OCI-M1 (cell line): ENCODE measurements at regions not wholly inside any gene's neighbourhood (a gene's known extent, or its start where the extent isn't known, plus 50 kb on each side); places are given as distances from the start of the nearest gene placed in this dataset.

Experiments
- DNase-seq: peaks from one replicate; lab custom pipeline; 2025; lab: John Stamatoyannopoulos, UW

- no peak for DNase-seq
Observed at GRCh38 chr16:49216593-49216992, 65.0 kb downstream of the CBLN1 start.

- DNase-seq = no peak
Observed at GRCh38 chr16:49213594-49213993, 68.0 kb downstream of the CBLN1 start.

- no peak for DNase-seq
Observed at GRCh38 chr16:49204191-49204590, 77.4 kb downstream of the CBLN1 start.

- no peak for DNase-seq
Observed at GRCh38 chr16:49203361-49203760, 78.3 kb downstream of the CBLN1 start.

GRCh38 chr16:49201118-49201517, 80.5 kb downstream of the CBLN1 start:
- no peak for DNase-seq

GRCh38 chr16:49200223-49200820, 81.3 kb downstream of the CBLN1 start:
- DNase-seq = no peak

GRCh38 chr16:49195237-49195548, 86.4 kb downstream of the CBLN1 start:
- no peak for DNase-seq

- no peak for DNase-seq
Observed at GRCh38 chr16:49194537-49195236, 87.0 kb downstream of the CBLN1 start.

- no peak for DNase-seq
Observed at GRCh38 chr16:49193596-49193995, 88.0 kb downstream of the CBLN1 start.

- no peak for DNase-seq
Observed at GRCh38 chr16:49189286-49189685, 92.4 kb downstream of the CBLN1 start.

- DNase-seq = peak; percentile 1
Observed at GRCh38 chr16:49183911-49184310, 97.7 kb downstream of the CBLN1 start.

GRCh38 chr16:49181791-49182518, 99.7 kb downstream of the CBLN1 start:
- no peak for DNase-seq

- DNase-seq = no peak
Observed at GRCh38 chr16:49179714-49180330, 101.8 kb downstream of the CBLN1 start.

GRCh38 chr16:49168126-49168525, 113.5 kb downstream of the CBLN1 start:
- DNase-seq = no peak

- DNase-seq = no peak
Observed at GRCh38 chr16:49165025-49165424, 116.6 kb downstream of the CBLN1 start.

GRCh38 chr16:49161191-49161590, 120.4 kb downstream of the CBLN1 start:
- DNase-seq = no peak

- DNase-seq = peak; percentile 45
Observed at GRCh38 chr16:49158029-49158642, 123.5 kb downstream of the CBLN1 start.

- DNase-seq = no peak
Observed at GRCh38 chr16:49150341-49150740, 131.3 kb downstream of the CBLN1 start.

- no peak for DNase-seq
Observed at GRCh38 chr16:49148410-49148809, 133.2 kb downstream of the CBLN1 start.

- no peak for DNase-seq
Observed at GRCh38 chr16:49140618-49141017, 141.0 kb downstream of the CBLN1 start.

- no peak for DNase-seq
Observed at GRCh38 chr16:49130397-49130796, 151.2 kb downstream of the CBLN1 start.

- DNase-seq = no peak
Observed at GRCh38 chr16:49129935-49130334, 151.7 kb downstream of the CBLN1 start.

GRCh38 chr16:49128740-49129139, 152.9 kb downstream of the CBLN1 start:
- no peak for DNase-seq
